GM23248 (cell line): ENCODE measurements at regions not wholly inside any gene's neighbourhood (a gene's known extent, or its start where the extent isn't known, plus 50 kb on each side); places are given as distances from the start of the nearest gene placed in this dataset.

Experiments
- EZH2 ChIP-seq: fragments of 200-600 bp; sonication (generic); IDR thresholded peaks from 2 replicates; pipeline ENCODE4 v1.6.1; 2018; ENCODE audit warnings: antibody characterized with exemption, mild to moderate bottlenecking; ENCODE audit not compliant: insufficient read depth, poor library complexity, severe bottlenecking
- EZH2phosphoT487 ChIP-seq: fragments of 200-600 bp; sonication (generic); IDR thresholded peaks from 2 replicates; pipeline ENCODE4 v1.6.1; 2018; ENCODE audit warnings: antibody characterized with exemption, moderate library complexity, mild to moderate bottlenecking, low read depth; ENCODE audit not compliant: insufficient read depth

DNA sequence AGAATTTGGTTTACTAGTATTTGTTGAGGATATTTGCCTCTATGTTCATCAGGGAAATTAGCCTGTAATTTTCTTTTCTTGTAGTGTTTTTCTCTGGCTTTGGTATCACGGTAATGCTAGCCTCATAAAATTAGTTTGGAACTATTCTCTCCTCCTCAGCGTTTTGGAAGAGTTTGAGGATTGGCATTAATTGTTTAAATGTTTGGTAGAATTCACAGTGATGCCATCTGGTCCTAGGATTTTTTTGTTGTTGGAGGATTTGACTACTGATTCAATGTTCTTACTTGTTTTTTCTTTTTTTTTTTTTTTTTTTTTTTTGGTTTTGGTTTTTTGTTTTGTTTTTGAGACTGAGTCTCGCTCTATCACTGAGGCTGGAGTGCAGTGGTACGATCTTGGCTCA, 156.2 kb upstream of the BTBD3 start:
- TF ChIP-seq EZH2 (no peak), EZH2phosphoT487 (no peak)
